HEK293 (cell line): ENCODE measurements at regions not wholly inside any gene's neighbourhood (a gene's known extent, or its start where the extent isn't known, plus 50 kb on each side); places are given as distances from the start of the nearest gene placed in this dataset.

ENCODE experiments used
- CTCF ChIA-PET: fragments of 350-600 bp; formaldehyde crosslinking; extraction: SDS; loops from one replicate; lab custom pipeline; 2021; ENCODE audit warnings: antibody characterized with exemption; lab: Yijun Ruan, JAX
- POLR2A ChIA-PET: fragments of 300-600 bp; formaldehyde crosslinking; extraction: SDS; loops from one replicate; lab custom pipeline; 2020; ENCODE audit warnings: antibody characterized with exemption, inconsistent platforms; lab: Yijun Ruan, JAX
- H3K27ac ChIP-seq: fragments of 200-500 bp; sonication (Bioruptor generic); 2 replicates; pipeline ENCODE4 v1.5.1; 2014; ENCODE audit warnings: low read depth, low read length, control low read depth, inconsistent platforms; ENCODE audit errors: extremely low read depth
- H3K36me3 ChIP-seq, 2 experiments: fragments of 200-500 bp in 1 of 2; sonication (Bioruptor generic) in 1 of 2; 1 replicate in 1 of 2; 2 replicates in 1 of 2; pipeline ENCODE4 v1.5.1; 2014 to 2017; ENCODE audit warnings: inconsistent platforms in 2 of 2, low read length in 2 of 2; ENCODE audit not compliant: control insufficient read depth in 2 of 2, insufficient read depth in 1 of 2
- H3K4me1 ChIP-seq: fragments of 200-500 bp; sonication (Bioruptor generic); 2 replicates; pipeline ENCODE4 v1.5.1; 2014; ENCODE audit warnings: mild to moderate bottlenecking, low read length, inconsistent platforms; ENCODE audit not compliant: control insufficient read depth, insufficient read depth
- H3K4me3 ChIP-seq: 2 replicates; pipeline ENCODE4 v1.5.1; 2011; ENCODE audit warnings: low read depth, mild to moderate bottlenecking, control low read depth, low read length, moderate library complexity
- H3K9me3 ChIP-seq: fragments of 200-500 bp; sonication (Bioruptor generic); 2 replicates; pipeline ENCODE4 v1.5.1; 2014; ENCODE audit warnings: low read depth, low read length, inconsistent platforms; ENCODE audit not compliant: control insufficient read depth, insufficient read depth
- OVOL3 ChIP-seq: fragments of 450-650 bp; formaldehyde crosslinking; IDR thresholded peaks from 2 replicates; pipeline ENCODE4 v1.5.1; 2016; ENCODE audit warnings: missing biosample characterization, missing genetic modification characterization
- PRDM1 ChIP-seq: fragments of 450-650 bp; formaldehyde crosslinking; IDR thresholded peaks from 2 replicates; pipeline ENCODE4; 2016; ENCODE audit warnings: missing biosample characterization, missing genetic modification characterization
- SP3 ChIP-seq: fragments of 450-650 bp; formaldehyde crosslinking; IDR thresholded peaks from 2 replicates; pipeline ENCODE4 v1.5.1; 2016; ENCODE audit warnings: missing biosample characterization, missing genetic modification characterization
- TRIM28 ChIP-seq: IDR thresholded peaks from 2 replicates; pipeline ENCODE4 v1.6.1; 2011; ENCODE audit warnings: low read length, control low read depth, borderline replicate concordance
- YY2 ChIP-seq: fragments of 450-650 bp; formaldehyde crosslinking; IDR thresholded peaks from 2 replicates; pipeline ENCODE4 v1.5.1; 2016; ENCODE audit warnings: missing biosample characterization, missing genetic modification characterization
- ZBTB21 ChIP-seq: fragments of 450-650 bp; formaldehyde crosslinking; IDR thresholded peaks from 2 replicates; pipeline ENCODE4 v1.5.1; 2017; ENCODE audit warnings: missing biosample characterization, missing genetic modification characterization
- ZNF112 ChIP-seq: fragments of 450-650 bp; formaldehyde crosslinking; IDR thresholded peaks from 2 replicates; pipeline ENCODE4 v1.5.0; 2017; ENCODE audit warnings: missing biosample characterization, missing genetic modification characterization
- ZNF184 ChIP-seq: fragments of 450-650 bp; IDR thresholded peaks from 2 replicates; pipeline ENCODE4 v1.5.1; 2018; ENCODE audit warnings: missing biosample characterization, mild to moderate bottlenecking, missing genetic modification characterization
- ZNF221 ChIP-seq: fragments of 450-650 bp; formaldehyde crosslinking; IDR thresholded peaks from 2 replicates; pipeline ENCODE4 v1.5.1; 2017; ENCODE audit warnings: missing biosample characterization, missing genetic modification characterization, borderline replicate concordance
- ZNF311 ChIP-seq: fragments of 450-650 bp; formaldehyde crosslinking; IDR thresholded peaks from 2 replicates; pipeline ENCODE4 v1.5.1; 2017; ENCODE audit warnings: missing biosample characterization, missing genetic modification characterization, borderline replicate concordance
- ZNF350 ChIP-seq: fragments of 450-650 bp; formaldehyde crosslinking; IDR thresholded peaks from 2 replicates; pipeline ENCODE4 v1.5.0; 2017; ENCODE audit warnings: missing biosample characterization, mild to moderate bottlenecking, missing genetic modification characterization
- ZNF37A ChIP-seq: fragments of 450-650 bp; IDR thresholded peaks from 2 replicates; pipeline ENCODE4 v1.5.1; 2018; ENCODE audit warnings: missing biosample characterization, missing genetic modification characterization
- ZNF473 ChIP-seq: fragments of 450-650 bp; formaldehyde crosslinking; IDR thresholded peaks from 2 replicates; pipeline ENCODE4 v1.5.1; 2017; ENCODE audit warnings: missing biosample characterization, missing genetic modification characterization
- ZNF514 ChIP-seq: fragments of 450-650 bp; formaldehyde crosslinking; IDR thresholded peaks from 2 replicates; pipeline ENCODE4 v1.5.1; 2016; ENCODE audit warnings: missing biosample characterization, missing genetic modification characterization
- ZNF596 ChIP-seq: fragments of 450-650 bp; IDR thresholded peaks from 2 replicates; pipeline ENCODE4 v1.5.0; 2018; ENCODE audit warnings: missing biosample characterization, mild to moderate bottlenecking, missing genetic modification characterization, moderate library complexity
- ZNF660 ChIP-seq: fragments of 450-650 bp; IDR thresholded peaks from 2 replicates; pipeline ENCODE4 v1.5.1; 2018; ENCODE audit warnings: missing biosample characterization, mild to moderate bottlenecking, missing genetic modification characterization
- TF ChIP-seq, protein P1 (sequence below): fragments of 450-650 bp; formaldehyde crosslinking; IDR thresholded peaks from 2 replicates; pipeline ENCODE4 v1.5.1; 2016; ENCODE audit warnings: missing biosample characterization, missing genetic modification characterization, low read depth
- TF ChIP-seq, protein P2 (sequence below): fragments of 450-650 bp; formaldehyde crosslinking; optimal IDR thresholded peaks from 2 replicates; pipeline ENCODE3; 2016; ENCODE audit warnings: missing biosample characterization, mild to moderate bottlenecking, missing genetic modification characterization
- TF ChIP-seq, protein P3 (sequence below): fragments of 450-650 bp; formaldehyde crosslinking; IDR thresholded peaks from 2 replicates; pipeline ENCODE4 v1.5.1; 2016; ENCODE audit warnings: missing biosample characterization, missing genetic modification characterization
- TF ChIP-seq, protein P4 (sequence below): fragments of 450-650 bp; IDR thresholded peaks from 2 replicates; pipeline ENCODE4 v1.5.1; 2018; ENCODE audit warnings: missing biosample characterization, mild to moderate bottlenecking, missing genetic modification characterization
- TF ChIP-seq, protein P5 (sequence below): fragments of 450-650 bp; formaldehyde crosslinking; IDR thresholded peaks from 2 replicates; pipeline ENCODE4 v1.5.1; 2016; ENCODE audit warnings: missing biosample characterization, missing genetic modification characterization

DNA sequence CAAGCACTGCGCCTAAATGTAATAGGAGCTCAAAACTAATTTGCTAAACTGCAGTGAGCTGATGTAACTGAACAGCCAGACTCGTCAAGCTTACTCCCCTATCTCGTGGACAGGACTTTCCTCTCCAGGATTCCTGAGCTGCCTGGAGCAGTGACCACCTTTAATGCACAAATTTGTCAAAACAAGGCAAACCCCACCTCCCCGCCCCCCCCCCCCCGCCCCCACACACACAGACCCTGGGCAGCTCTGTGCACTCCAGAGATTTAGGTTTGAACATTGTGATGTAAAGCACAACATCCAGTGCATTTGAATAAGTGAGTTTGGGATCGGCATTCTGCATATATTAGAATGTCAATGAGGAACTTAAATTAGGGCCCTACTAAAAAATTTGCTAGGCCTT lies 77.7 kb upstream of the DHX15 start:
- Histone ChIP-seq H3K4me1 (no peaks in the 10 kb centered on the region), H3K4me3 (no peak overlapping the region), H3K27ac (no peak overlapping the region), H3K9me3 (no peaks in the 10 kb centered on the region), H3K36me3 (no peaks in the 10 kb centered on the region)
- no peak for TF ChIP-seq ZNF514 (tag by site-specific recombination)
- no peak for TF ChIP-seq ZBTB21 (tag by site-specific recombination)
- TF ChIP-seq ZNF350 (tag by site-specific recombination) = no peak
- TF ChIP-seq, protein P1, sequence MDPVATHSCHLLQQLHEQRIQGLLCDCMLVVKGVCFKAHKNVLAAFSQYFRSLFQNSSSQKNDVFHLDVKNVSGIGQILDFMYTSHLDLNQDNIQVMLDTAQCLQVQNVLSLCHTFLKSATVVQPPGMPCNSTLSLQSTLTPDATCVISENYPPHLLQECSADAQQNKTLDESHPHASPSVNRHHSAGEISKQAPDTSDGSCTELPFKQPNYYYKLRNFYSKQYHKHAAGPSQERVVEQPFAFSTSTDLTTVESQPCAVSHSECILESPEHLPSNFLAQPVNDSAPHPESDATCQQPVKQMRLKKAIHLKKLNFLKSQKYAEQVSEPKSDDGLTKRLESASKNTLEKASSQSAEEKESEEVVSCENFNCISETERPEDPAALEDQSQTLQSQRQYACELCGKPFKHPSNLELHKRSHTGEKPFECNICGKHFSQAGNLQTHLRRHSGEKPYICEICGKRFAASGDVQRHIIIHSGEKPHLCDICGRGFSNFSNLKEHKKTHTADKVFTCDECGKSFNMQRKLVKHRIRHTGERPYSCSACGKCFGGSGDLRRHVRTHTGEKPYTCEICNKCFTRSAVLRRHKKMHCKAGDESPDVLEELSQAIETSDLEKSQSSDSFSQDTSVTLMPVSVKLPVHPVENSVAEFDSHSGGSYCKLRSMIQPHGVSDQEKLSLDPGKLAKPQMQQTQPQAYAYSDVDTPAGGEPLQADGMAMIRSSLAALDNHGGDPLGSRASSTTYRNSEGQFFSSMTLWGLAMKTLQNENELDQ (tag by site-specific recombination) = no peak
- no peak for TF ChIP-seq YY2 (tag by site-specific recombination)
- POLR2A ChIA-PET = no interaction called here
- CTCF ChIA-PET = no interaction called here

DNA sequence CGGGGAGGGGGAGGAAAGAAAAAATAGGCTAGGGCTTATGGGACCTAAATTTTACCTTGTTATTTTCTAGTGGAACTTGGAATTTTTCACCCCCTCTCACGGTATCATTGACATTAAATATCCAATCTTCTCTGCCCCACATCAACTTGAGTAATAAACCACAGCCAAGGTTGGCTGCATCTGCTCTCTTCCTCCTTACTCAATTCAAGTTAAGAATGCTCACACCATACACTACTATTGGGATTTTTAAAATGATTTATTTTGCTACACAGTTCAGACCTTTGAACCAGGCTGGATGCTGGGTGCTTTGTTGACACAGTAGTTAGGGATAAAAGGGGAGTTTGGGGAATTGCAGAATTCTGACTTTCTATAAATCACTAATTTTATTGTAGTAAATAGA lies 78.2 kb upstream of the DHX15 start:
- TF ChIP-seq, protein P2, sequence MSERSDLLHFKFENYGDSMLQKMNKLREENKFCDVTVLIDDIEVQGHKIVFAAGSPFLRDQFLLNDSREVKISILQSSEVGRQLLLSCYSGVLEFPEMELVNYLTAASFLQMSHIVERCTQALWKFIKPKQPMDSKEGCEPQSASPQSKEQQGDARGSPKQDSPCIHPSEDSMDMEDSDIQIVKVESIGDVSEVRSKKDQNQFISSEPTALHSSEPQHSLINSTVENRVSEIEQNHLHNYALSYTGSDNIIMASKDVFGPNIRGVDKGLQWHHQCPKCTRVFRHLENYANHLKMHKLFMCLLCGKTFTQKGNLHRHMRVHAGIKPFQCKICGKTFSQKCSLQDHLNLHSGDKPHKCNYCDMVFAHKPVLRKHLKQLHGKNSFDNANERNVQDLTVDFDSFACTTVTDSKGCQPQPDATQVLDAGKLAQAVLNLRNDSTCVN (tag by site-specific recombination) = no peak
- TF ChIP-seq ZNF184 (tag by site-specific recombination) (no peak), ZNF112 (tag by site-specific recombination) (no peak), ZNF596 (tag by site-specific recombination) (no peak), ZNF37A (tag by site-specific recombination) (no peak), OVOL3 (tag by site-specific recombination) (no peak), ZNF473 (no peak), TRIM28 (no peak), ZNF660 (tag by site-specific recombination) (no peak)
- TF ChIP-seq, protein P3, sequence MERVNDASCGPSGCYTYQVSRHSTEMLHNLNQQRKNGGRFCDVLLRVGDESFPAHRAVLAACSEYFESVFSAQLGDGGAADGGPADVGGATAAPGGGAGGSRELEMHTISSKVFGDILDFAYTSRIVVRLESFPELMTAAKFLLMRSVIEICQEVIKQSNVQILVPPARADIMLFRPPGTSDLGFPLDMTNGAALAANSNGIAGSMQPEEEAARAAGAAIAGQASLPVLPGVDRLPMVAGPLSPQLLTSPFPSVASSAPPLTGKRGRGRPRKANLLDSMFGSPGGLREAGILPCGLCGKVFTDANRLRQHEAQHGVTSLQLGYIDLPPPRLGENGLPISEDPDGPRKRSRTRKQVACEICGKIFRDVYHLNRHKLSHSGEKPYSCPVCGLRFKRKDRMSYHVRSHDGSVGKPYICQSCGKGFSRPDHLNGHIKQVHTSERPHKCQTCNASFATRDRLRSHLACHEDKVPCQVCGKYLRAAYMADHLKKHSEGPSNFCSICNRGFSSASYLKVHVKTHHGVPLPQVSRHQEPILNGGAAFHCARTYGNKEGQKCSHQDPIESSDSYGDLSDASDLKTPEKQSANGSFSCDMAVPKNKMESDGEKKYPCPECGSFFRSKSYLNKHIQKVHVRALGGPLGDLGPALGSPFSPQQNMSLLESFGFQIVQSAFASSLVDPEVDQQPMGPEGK = no peak
- Histone ChIP-seq H3K9me3 (no peaks in the 10 kb centered on the region), H3K36me3 (no peaks in the 10 kb centered on the region), H3K27ac (no peak overlapping the region), H3K4me3 (no peak overlapping the region), H3K4me1 (no peaks in the 10 kb centered on the region)
- POLR2A ChIA-PET = interaction anchor here (0.6 kb wide), 1 partner anchor 74 kb away, joined by 4 read pairs; no protein-coding TSS in a partner anchor
- CTCF ChIA-PET = no interaction called here

DNA sequence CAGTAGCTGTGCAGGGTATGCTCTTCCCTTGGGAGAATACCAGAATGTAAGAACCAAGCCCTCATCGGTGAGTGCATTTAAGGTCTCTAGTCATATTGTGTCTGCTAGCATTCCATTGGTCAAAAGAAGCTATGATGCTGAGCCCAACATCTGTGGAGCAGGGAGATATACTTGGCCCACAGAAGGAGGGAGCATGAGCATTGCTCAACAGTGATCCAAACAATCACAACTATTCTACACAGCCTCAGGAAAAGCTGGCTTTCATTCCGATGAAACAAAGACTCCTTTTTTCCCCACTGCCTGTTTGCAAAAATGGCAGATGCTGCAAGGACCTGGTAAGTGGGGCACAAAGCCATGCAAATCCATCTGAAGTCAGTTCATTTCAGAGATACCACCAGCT lies 80.6 kb upstream of the DHX15 start:
- Histone ChIP-seq H3K27ac (no peak overlapping the region), H3K4me3 (no peak overlapping the region), H3K36me3 (no peaks in the 10 kb centered on the region), H3K9me3 (no peaks in the 10 kb centered on the region), H3K4me1 (no peaks in the 10 kb centered on the region)
- ChIA-PET CTCF (interaction anchor here (0.6 kb wide), 1 partner anchor 536 kb away, joined by 3 read pairs; no protein-coding TSS in a partner anchor), POLR2A (no interaction called here)
- TF ChIP-seq PRDM1 (tag by site-specific recombination) (no peak), ZNF221 (tag by site-specific recombination) (no peak), ZNF311 (no peak), SP3 (tag by site-specific recombination) (no peak)
- TF ChIP-seq, protein P4, sequence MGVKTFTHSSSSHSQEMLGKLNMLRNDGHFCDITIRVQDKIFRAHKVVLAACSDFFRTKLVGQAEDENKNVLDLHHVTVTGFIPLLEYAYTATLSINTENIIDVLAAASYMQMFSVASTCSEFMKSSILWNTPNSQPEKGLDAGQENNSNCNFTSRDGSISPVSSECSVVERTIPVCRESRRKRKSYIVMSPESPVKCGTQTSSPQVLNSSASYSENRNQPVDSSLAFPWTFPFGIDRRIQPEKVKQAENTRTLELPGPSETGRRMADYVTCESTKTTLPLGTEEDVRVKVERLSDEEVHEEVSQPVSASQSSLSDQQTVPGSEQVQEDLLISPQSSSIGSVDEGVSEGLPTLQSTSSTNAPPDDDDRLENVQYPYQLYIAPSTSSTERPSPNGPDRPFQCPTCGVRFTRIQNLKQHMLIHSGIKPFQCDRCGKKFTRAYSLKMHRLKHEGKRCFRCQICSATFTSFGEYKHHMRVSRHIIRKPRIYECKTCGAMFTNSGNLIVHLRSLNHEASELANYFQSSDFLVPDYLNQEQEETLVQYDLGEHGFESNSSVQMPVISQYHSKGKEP (tag by site-specific recombination) = no peak
- TF ChIP-seq, protein P5, sequence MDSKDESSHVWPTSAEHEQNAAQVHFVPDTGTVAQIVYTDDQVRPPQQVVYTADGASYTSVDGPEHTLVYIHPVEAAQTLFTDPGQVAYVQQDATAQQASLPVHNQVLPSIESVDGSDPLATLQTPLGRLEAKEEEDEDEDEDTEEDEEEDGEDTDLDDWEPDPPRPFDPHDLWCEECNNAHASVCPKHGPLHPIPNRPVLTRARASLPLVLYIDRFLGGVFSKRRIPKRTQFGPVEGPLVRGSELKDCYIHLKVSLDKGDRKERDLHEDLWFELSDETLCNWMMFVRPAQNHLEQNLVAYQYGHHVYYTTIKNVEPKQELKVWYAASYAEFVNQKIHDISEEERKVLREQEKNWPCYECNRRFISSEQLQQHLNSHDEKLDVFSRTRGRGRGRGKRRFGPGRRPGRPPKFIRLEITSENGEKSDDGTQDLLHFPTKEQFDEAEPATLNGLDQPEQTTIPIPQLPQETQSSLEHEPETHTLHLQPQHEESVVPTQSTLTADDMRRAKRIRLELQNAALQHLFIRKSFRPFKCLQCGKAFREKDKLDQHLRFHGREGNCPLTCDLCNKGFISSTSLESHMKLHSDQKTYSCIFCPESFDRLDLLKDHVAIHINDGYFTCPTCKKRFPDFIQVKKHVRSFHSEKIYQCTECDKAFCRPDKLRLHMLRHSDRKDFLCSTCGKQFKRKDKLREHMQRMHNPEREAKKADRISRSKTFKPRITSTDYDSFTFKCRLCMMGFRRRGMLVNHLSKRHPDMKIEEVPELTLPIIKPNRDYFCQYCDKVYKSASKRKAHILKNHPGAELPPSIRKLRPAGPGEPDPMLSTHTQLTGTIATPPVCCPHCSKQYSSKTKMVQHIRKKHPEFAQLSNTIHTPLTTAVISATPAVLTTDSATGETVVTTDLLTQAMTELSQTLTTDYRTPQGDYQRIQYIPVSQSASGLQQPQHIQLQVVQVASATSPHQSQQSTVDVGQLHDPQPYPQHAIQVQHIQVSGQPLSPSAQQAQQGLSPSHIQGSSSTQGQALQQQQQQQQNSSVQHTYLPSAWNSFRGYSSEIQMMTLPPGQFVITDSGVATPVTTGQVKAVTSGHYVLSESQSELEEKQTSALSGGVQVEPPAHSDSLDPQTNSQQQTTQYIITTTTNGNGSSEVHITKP (tag by site-specific recombination) = no peak
